ENCODE measurements at regions not wholly inside any gene's neighbourhood (a gene's known extent, or its start where the extent isn't known, plus 50 kb on each side); places are given as distances from the start of the nearest gene placed in this dataset.

- no peaks in the 10 kb centered on the region for H3K9me3 ChIP-seq (ENCODE audit: insufficient read depth in 2 of 2, low read depth in 1 of 2, low read length in 1 of 2)
- H3K23me2 ChIP-seq (ENCODE audit: low read depth, low read length), result no peaks in the 10 kb centered on the region
- H3K9ac ChIP-seq (replicated peaks in 1 of 4; ENCODE audit: extremely low read depth in 1 of 4, low read depth in 3 of 4, low read length in 3 of 4), result no peak overlapping the region
- FAIRE-seq (no peak), DNase-seq (ENCODE audit: low read depth in 1 of 2, low spot score in 2 of 2) (no peak)
- CTCF ChIA-PET (ENCODE audit: partially characterized antibody), result interaction anchor here (1.5 kb wide), 2 partner anchors 9 to 695 kb away, joined by 3 to 7 read pairs; no protein-coding TSS in a partner anchor
- no peaks in the 10 kb centered on the region for H3K79me2 ChIP-seq (ENCODE audit: control insufficient read depth in 1 of 2, insufficient read depth in 2 of 2, low read length in 2 of 2)
- no peaks in the 10 kb centered on the region for H3K27me3 ChIP-seq (replicated peaks in 1 of 4; ENCODE audit: control insufficient read depth in 3 of 4, extremely low read depth in 1 of 4, insufficient read depth in 3 of 4, low read length in 3 of 4)
- no peaks in the 10 kb centered on the region for H4K20me1 ChIP-seq (replicated peaks in 1 of 2; ENCODE audit: control insufficient read depth in 1 of 2, insufficient read depth in 2 of 2, low read length in 2 of 2)
- H4K5ac ChIP-seq (ENCODE audit: insufficient read length, low read depth, low read length), result no peak overlapping the region
- H3K27ac ChIP-seq (ENCODE audit: low read depth, low read length), result no peak overlapping the region
- H3K79me1 ChIP-seq (ENCODE audit: low read depth, low read length), result no peaks in the 10 kb centered on the region
- no peak overlapping the region for H2BK15ac ChIP-seq (ENCODE audit: low read length)
- no peak overlapping the region for H3K4me2 ChIP-seq (ENCODE audit: insufficient read depth in 1 of 2, low read depth in 2 of 2, low read length in 2 of 2)
- no peak overlapping the region for H4K8ac ChIP-seq (ENCODE audit: extremely low read depth, insufficient read depth, low read length)
- no peak overlapping the region for H2AK5ac ChIP-seq (ENCODE audit: low read depth, low read length)
- H3K4me3 ChIP-seq (ENCODE audit: extremely low read depth in 1 of 4, insufficient read depth in 2 of 4, low read depth in 3 of 4, low read length in 4 of 4), result no peak overlapping the region
- 70% methylated on average over 5 of the region's 5 CpGs; no CpG with 5 or more reads in 1 of the 2 experiments for WGBS, 2 experiments (ENCODE audit: extremely low coverage in 1 of 2, insufficient coverage in 1 of 2, insufficient read length in 1 of 2, insufficient replicate concordance in 2 of 2, low coverage in 1 of 2, low lambda C conversion rate in 2 of 2, missing lambda C conversion rate in 1 of 2)
- no peak overlapping the region for H2BK5ac ChIP-seq (ENCODE audit: low read depth, low read length)
- H2BK120ac ChIP-seq (replicated peaks; ENCODE audit: low read depth, low read length), result no peak overlapping the region
- POLR2A ChIA-PET (ENCODE audit: partially characterized antibody), result no interaction called here
- no peak overlapping the region for H4K91ac ChIP-seq (replicated peaks; ENCODE audit: insufficient read length, low read length)
- H3K56ac ChIP-seq (replicated peaks; ENCODE audit: insufficient read length, low read depth, low read length), result no peak overlapping the region
- H2AFZ ChIP-seq (ENCODE audit: low read length), result no peak overlapping the region
- TF ChIP-seq BCL11A (IDR thresholded peaks at IDR 0.05; ENCODE audit: low read depth in 2 of 2, low read length in 2 of 2) (no peak), GTF2F1 (IDR thresholded peaks at IDR 0.05; ENCODE audit: borderline replicate concordance, low read depth, low read length) (no peak), JUN (IDR thresholded peaks at IDR 0.05; ENCODE audit: low read depth, low read length) (no peak), USF2 (IDR thresholded peaks at IDR 0.05; ENCODE audit: low read length) (no peak), SIX5 (IDR thresholded peaks at IDR 0.05; ENCODE audit: low read depth, low read length) (no peak)
- no peaks in the 10 kb centered on the region for H3K36me3 ChIP-seq (ENCODE audit: control insufficient read depth in 2 of 4, insufficient read depth in 4 of 4, low read length in 3 of 4)
- H3K4ac ChIP-seq (replicated peaks; ENCODE audit: insufficient read length, low read depth, low read length), result no peak overlapping the region
- H3K23ac ChIP-seq (ENCODE audit: insufficient read length), result no peak overlapping the region
- H3K18ac ChIP-seq (ENCODE audit: extremely low read depth, low read length), result no peak overlapping the region
- no peaks in the 10 kb centered on the region for H3K4me1 ChIP-seq (replicated peaks in 1 of 4; ENCODE audit: control insufficient read depth in 3 of 4, insufficient read depth in 4 of 4, low read length in 3 of 4)
- H3K14ac ChIP-seq (ENCODE audit: insufficient read length), result no peak overlapping the region
- H2BK12ac ChIP-seq (ENCODE audit: low read depth, low read length), result no peak overlapping the region
- H2BK20ac ChIP-seq (ENCODE audit: low read length), result no peak overlapping the region
Observed at GRCh38 chr5:15300141-15300540, 199.8 kb upstream of the FBXL7 start.

Data from H1 (cell line).